ENCODE measurements at regions not wholly inside any gene's neighbourhood (a gene's known extent, or its start where the extent isn't known, plus 50 kb on each side); places are given as distances from the start of the nearest gene placed in this dataset.
"Not testable (repeated sequence)": the region's sequence is repeated elsewhere in the genome, so short reads cannot be mapped to it uniquely, and the experiment has no call there.

DNA sequence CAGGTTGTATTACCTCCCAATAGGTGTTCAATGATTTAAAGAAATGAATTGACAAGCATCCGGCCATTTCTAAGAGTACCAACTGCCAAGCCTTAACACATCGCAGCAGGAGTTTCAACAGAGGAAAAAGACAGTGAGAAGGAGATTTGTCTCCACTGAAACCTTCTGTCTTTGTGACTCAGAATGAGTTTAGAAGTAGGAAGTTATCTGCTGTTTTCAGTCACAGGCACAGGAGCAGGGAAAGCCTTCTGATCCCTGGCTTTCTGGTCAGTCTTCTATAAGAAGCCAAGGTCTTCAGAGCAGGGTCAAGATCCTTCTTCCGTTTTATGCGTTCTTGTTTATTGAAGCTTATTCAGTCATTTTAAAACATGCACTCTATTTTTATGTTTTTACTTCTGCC lies 390.7 kb upstream of the PCSK5 start:
- no CpG with 5 or more reads among the region's 4 CpGs for WGBS (ENCODE audit: insufficient coverage)
- no peaks in the 10 kb centered on the region for H3K9me3 Mint-ChIP-seq (ENCODE audit: insufficient read depth)
- no peaks in the 10 kb centered on the region for H3K27me3 Mint-ChIP-seq

DNA sequence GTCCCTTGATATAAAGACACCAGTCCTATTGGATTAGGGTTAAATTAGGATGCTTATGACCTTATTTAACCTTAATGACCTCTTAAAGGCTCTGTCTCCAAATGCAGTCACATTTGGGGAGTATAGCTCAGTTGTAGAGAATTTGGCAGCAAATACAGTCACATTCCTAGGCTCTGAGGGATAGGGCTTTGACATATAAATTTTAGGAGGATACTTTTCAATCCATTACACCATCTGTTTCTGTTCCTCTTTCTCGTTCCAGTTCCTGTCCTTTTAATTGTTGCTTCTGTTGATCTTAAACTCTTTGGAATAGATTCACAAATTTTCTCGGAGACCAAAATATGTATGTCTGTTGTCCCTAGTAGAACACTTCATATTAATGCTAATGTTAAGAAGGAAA lies 390.0 kb upstream of the PCSK5 start:
- POLR2A ChIA-PET = no interaction called here
- TF ChIP-seq CTCF (IDR thresholded peaks at IDR 0.05) (no peak), EZH2 (IDR thresholded peaks at IDR 0.05; ENCODE audit: borderline replicate concordance, insufficient read depth, low read depth, low read length, poor library complexity, severe bottlenecking) (no peak)
- no peak for DNase-seq
- no peaks in the 10 kb centered on the region for H3K27me3 Mint-ChIP-seq
- intact Hi-C loops (cut with micrococcal nuclease) = no loop called here
- Histone ChIP-seq H3K9ac (ENCODE audit: low read length) (no peak overlapping the region), H3K4me2 (replicated peaks; ENCODE audit: low read depth, low read length, poor library complexity, severe bottlenecking) (no peak overlapping the region), H3K79me2 (ENCODE audit: control insufficient read depth, insufficient read depth, low read length) (no peaks in the 10 kb centered on the region), H3K9me3 (ENCODE audit: control extremely low read depth in 1 of 3, control insufficient read depth in 2 of 3, insufficient read depth in 1 of 3, low read length in 2 of 3) (no peaks in the 10 kb centered on the region), H3K27ac (ENCODE audit: low read length in 2 of 2) (no peak overlapping the region), H3K4me1 (ENCODE audit: control insufficient read depth in 2 of 2, insufficient read depth in 2 of 2, low read length in 2 of 2) (no peaks in the 10 kb centered on the region), H3K27me3 (replicated peaks in 1 of 4; ENCODE audit: control extremely low read depth in 1 of 4, control insufficient read depth in 3 of 4, insufficient read depth in 4 of 4, low read length in 3 of 4) (no peaks in the 10 kb centered on the region), H3K36me3 (replicated peaks in 1 of 2; ENCODE audit: control extremely low read depth in 1 of 2, control insufficient read depth in 1 of 2, extremely low read depth in 1 of 2, insufficient read depth in 2 of 2, low read length in 1 of 2) (no peaks in the 10 kb centered on the region), H4K20me1 (ENCODE audit: control insufficient read depth, insufficient read depth, low read length, poor library complexity, severe bottlenecking) (no peaks in the 10 kb centered on the region), H2AFZ (ENCODE audit: insufficient read depth, low read depth, low read length, poor library complexity, severe bottlenecking) (no peak overlapping the region), H3K4me3 (ENCODE audit: control extremely low read depth in 1 of 5, extremely low read depth in 1 of 5, insufficient read depth in 1 of 5, low read depth in 2 of 5, low read length in 4 of 5) (no peak overlapping the region)
- no peaks in the 10 kb centered on the region for H3K4me1 Mint-ChIP-seq
- no peaks in the 10 kb centered on the region for H3K9me3 Mint-ChIP-seq (ENCODE audit: insufficient read depth)
- CTCF ChIA-PET = no interaction called here
- H3K4me3 Mint-ChIP-seq = no peak overlapping the region
- WGBS (ENCODE audit: insufficient coverage) = no CpG with 5 or more reads among the region's 2 CpGs
- no peak overlapping the region for H3K27ac Mint-ChIP-seq
- ATAC-seq (ENCODE audit: low read depth) = no peak

More for the DNA sequence above, 390.7 kb upstream of the PCSK5 start:
- no peak overlapping the region for H3K4me3 Mint-ChIP-seq
- Histone ChIP-seq H3K4me1 (ENCODE audit: control insufficient read depth in 2 of 2, insufficient read depth in 2 of 2, low read length in 2 of 2) (no peaks in the 10 kb centered on the region), H3K27me3 (replicated peaks in 1 of 4; ENCODE audit: control extremely low read depth in 1 of 4, control insufficient read depth in 3 of 4, insufficient read depth in 4 of 4, low read length in 3 of 4) (no peaks in the 10 kb centered on the region), H4K20me1 (ENCODE audit: control insufficient read depth, insufficient read depth, low read length, poor library complexity, severe bottlenecking) (no peaks in the 10 kb centered on the region), H3K9me3 (ENCODE audit: control extremely low read depth in 1 of 3, control insufficient read depth in 2 of 3, insufficient read depth in 1 of 3, low read length in 2 of 3) (no peaks in the 10 kb centered on the region), H3K36me3 (replicated peaks in 1 of 2; ENCODE audit: control extremely low read depth in 1 of 2, control insufficient read depth in 1 of 2, extremely low read depth in 1 of 2, insufficient read depth in 2 of 2, low read length in 1 of 2) (no peaks in the 10 kb centered on the region), H3K79me2 (ENCODE audit: control insufficient read depth, insufficient read depth, low read length) (no peaks in the 10 kb centered on the region), H3K4me2 (replicated peaks; ENCODE audit: low read depth, low read length, poor library complexity, severe bottlenecking) (no peak overlapping the region), H3K27ac (ENCODE audit: low read length in 2 of 2) (no peak overlapping the region), H2AFZ (ENCODE audit: insufficient read depth, low read depth, low read length, poor library complexity, severe bottlenecking) (no peak overlapping the region), H3K4me3 (ENCODE audit: control extremely low read depth in 1 of 5, extremely low read depth in 1 of 5, insufficient read depth in 1 of 5, low read depth in 2 of 5, low read length in 4 of 5) (no peak overlapping the region), H3K9ac (ENCODE audit: low read length) (no peak overlapping the region)
- H3K27ac Mint-ChIP-seq = no peak overlapping the region
- H3K4me1 Mint-ChIP-seq = no peaks in the 10 kb centered on the region
- DNase-seq (no peak), ATAC-seq (ENCODE audit: low read depth) (no peak)
- intact Hi-C loops (cut with micrococcal nuclease) = no loop called here
- ChIA-PET POLR2A (no interaction called here), CTCF (no interaction called here)
- TF ChIP-seq CTCF (IDR thresholded peaks at IDR 0.05) (no peak), EZH2 (IDR thresholded peaks at IDR 0.05; ENCODE audit: borderline replicate concordance, insufficient read depth, low read depth, low read length, poor library complexity, severe bottlenecking) (no peak)

DNA sequence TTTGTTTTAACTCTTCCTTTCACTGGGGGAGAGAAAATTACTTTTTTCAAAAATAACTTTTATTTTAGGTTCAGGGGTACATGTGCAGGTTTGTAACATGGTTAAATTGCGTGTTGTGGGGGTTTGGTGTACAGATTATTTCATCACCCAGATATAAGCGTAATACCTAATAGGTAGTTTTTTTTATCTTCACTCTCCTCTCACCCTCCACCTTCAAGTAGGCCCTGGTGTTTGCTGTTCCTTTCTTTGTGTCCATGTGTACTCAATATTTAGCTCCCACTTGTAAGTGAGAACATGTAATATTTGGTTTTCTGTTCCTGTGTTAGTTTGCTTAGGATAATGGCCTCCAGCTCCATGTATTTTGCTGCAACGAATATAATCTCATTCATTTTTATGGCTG lies 389.5 kb upstream of the PCSK5 start:
- H3K4me3 Mint-ChIP-seq; H3K9me3 ChIP-seq (ENCODE audit: control extremely low read depth in 1 of 3, control insufficient read depth in 2 of 3, insufficient read depth in 1 of 3, low read length in 2 of 3); intact Hi-C loops (cut with micrococcal nuclease); H4K20me1 ChIP-seq (ENCODE audit: control insufficient read depth, insufficient read depth, low read length, poor library complexity, severe bottlenecking); H3K27ac ChIP-seq (ENCODE audit: low read length in 2 of 2); H3K4me1 ChIP-seq (ENCODE audit: control insufficient read depth in 2 of 2, insufficient read depth in 2 of 2, low read length in 2 of 2); H3K36me3 ChIP-seq (replicated peaks in 1 of 2; ENCODE audit: control extremely low read depth in 1 of 2, control insufficient read depth in 1 of 2, extremely low read depth in 1 of 2, insufficient read depth in 2 of 2, low read length in 1 of 2); H2AFZ ChIP-seq (ENCODE audit: insufficient read depth, low read depth, low read length, poor library complexity, severe bottlenecking); H3K9me3 Mint-ChIP-seq (ENCODE audit: insufficient read depth); H3K9ac ChIP-seq (ENCODE audit: low read length); H3K4me3 ChIP-seq (ENCODE audit: control extremely low read depth in 1 of 5, extremely low read depth in 1 of 5, insufficient read depth in 1 of 5, low read depth in 2 of 5, low read length in 4 of 5); H3K27me3 ChIP-seq (replicated peaks in 1 of 4; ENCODE audit: control extremely low read depth in 1 of 4, control insufficient read depth in 3 of 4, insufficient read depth in 4 of 4, low read length in 3 of 4); H3K4me2 ChIP-seq (replicated peaks; ENCODE audit: low read depth, low read length, poor library complexity, severe bottlenecking); H3K27ac Mint-ChIP-seq; H3K4me1 Mint-ChIP-seq; ATAC-seq (ENCODE audit: low read depth); H3K27me3 Mint-ChIP-seq; DNase-seq; POLR2A ChIA-PET; CTCF ChIA-PET; H3K79me2 ChIP-seq (ENCODE audit: control insufficient read depth, insufficient read depth, low read length): not testable (repeated sequence)
- no CpG with 5 or more reads among the region's 3 CpGs for WGBS (ENCODE audit: insufficient coverage)

Measured in B cell (primary cell).